ENCODE measurements at regions not wholly inside any gene's neighbourhood (a gene's known extent, or its start where the extent isn't known, plus 50 kb on each side); places are given as distances from the start of the nearest gene placed in this dataset.

- Histone ChIP-seq H3K9me2 (ENCODE audit: insufficient read depth, low read length) (no peaks in the 10 kb centered on the region), H3K4me2 (ENCODE audit: low read length) (no peak overlapping the region), H3F3A (ENCODE audit: insufficient read depth, low read length, poor library complexity, severe bottlenecking) (no peaks in the 10 kb centered on the region), H3K9me3 (ENCODE audit: low read length) (no peaks in the 10 kb centered on the region), H3K27me3 (ENCODE audit: insufficient read depth, low read depth, low read length) (no peaks in the 10 kb centered on the region), H3K36me3 (ENCODE audit: insufficient read depth, low read length) (no peaks in the 10 kb centered on the region), H3K9ac (ENCODE audit: low read length) (no peak overlapping the region), H3K79me2 (replicated peaks; ENCODE audit: insufficient read depth, low read length) (no peaks in the 10 kb centered on the region), H3K4me3 (ENCODE audit: low read length) (no peak overlapping the region), H4K20me1 (ENCODE audit: insufficient read depth) (no peaks in the 10 kb centered on the region), H2AFZ (ENCODE audit: low read depth, low read length) (no peak overlapping the region), H3K27ac (ENCODE audit: low read length) (no peak overlapping the region)
- TF ChIP-seq MXI1 (conservative IDR thresholded peaks at IDR 0.05; ENCODE audit: poor library complexity, severe bottlenecking) (no peak), TAF1 (IDR thresholded peaks at IDR 0.05; ENCODE audit: low read depth) (no peak), RAD21 (conservative IDR thresholded peaks at IDR 0.05) (no peak), EP300 (conservative IDR thresholded peaks at IDR 0.05; ENCODE audit: poor library complexity, severe bottlenecking) (no peak), EZH2 (IDR thresholded peaks at IDR 0.05; ENCODE audit: borderline replicate concordance, insufficient read depth, low read length, poor library complexity, severe bottlenecking) (no peak), POLR2AphosphoS5 (IDR thresholded peaks at IDR 0.05) (no peak), CTCF (IDR thresholded peaks at IDR 0.05; ENCODE audit: poor library complexity, severe bottlenecking) (no peak), REST (IDR thresholded peaks at IDR 0.05; ENCODE audit: borderline replicate concordance) (no peak), SMC3 (conservative IDR thresholded peaks at IDR 0.05; ENCODE audit: poor library complexity) (no peak)
Measured at GRCh38 chrX:36501169-36501702, 506.9 kb upstream of the FAM47C start.

GRCh38 chrX:36504625-36505024 lies 503.5 kb upstream of the FAM47C start:
- no peak for TF ChIP-seq EP300 (conservative IDR thresholded peaks at IDR 0.05; ENCODE audit: poor library complexity, severe bottlenecking)
- no peak for TF ChIP-seq EZH2 (IDR thresholded peaks at IDR 0.05; ENCODE audit: borderline replicate concordance, insufficient read depth, low read length, poor library complexity, severe bottlenecking)
- no peak for TF ChIP-seq REST (IDR thresholded peaks at IDR 0.05; ENCODE audit: borderline replicate concordance)
- TF ChIP-seq POLR2AphosphoS5 (IDR thresholded peaks at IDR 0.05) = no peak
- TF ChIP-seq CTCF (IDR thresholded peaks at IDR 0.05; ENCODE audit: poor library complexity, severe bottlenecking) = no peak
- TF ChIP-seq MXI1 (conservative IDR thresholded peaks at IDR 0.05; ENCODE audit: poor library complexity, severe bottlenecking) = no peak
- TF ChIP-seq SMC3 (conservative IDR thresholded peaks at IDR 0.05; ENCODE audit: poor library complexity) = no peak
- TF ChIP-seq TAF1 (IDR thresholded peaks at IDR 0.05; ENCODE audit: low read depth) = no peak
- no peak for TF ChIP-seq RAD21 (conservative IDR thresholded peaks at IDR 0.05)
- Histone ChIP-seq H3K4me3 (ENCODE audit: low read length) (no peak overlapping the region), H3K9me3 (ENCODE audit: low read length) (no peaks in the 10 kb centered on the region), H2AFZ (ENCODE audit: low read depth, low read length) (no peak overlapping the region), H4K20me1 (ENCODE audit: insufficient read depth) (no peaks in the 10 kb centered on the region), H3K27ac (ENCODE audit: low read length) (no peak overlapping the region), H3K27me3 (ENCODE audit: insufficient read depth, low read depth, low read length) (no peaks in the 10 kb centered on the region), H3K4me2 (ENCODE audit: low read length) (no peak overlapping the region), H3K9me2 (ENCODE audit: insufficient read depth, low read length) (no peaks in the 10 kb centered on the region), H3K36me3 (ENCODE audit: insufficient read depth, low read length) (no peaks in the 10 kb centered on the region), H3K79me2 (replicated peaks; ENCODE audit: insufficient read depth, low read length) (no peaks in the 10 kb centered on the region), H3F3A (ENCODE audit: insufficient read depth, low read length, poor library complexity, severe bottlenecking) (no peaks in the 10 kb centered on the region), H3K9ac (ENCODE audit: low read length) (no peak overlapping the region)
